GM18868 (cell line): ENCODE measurements at regions not wholly inside any gene's neighbourhood (a gene's known extent, or its start where the extent isn't known, plus 50 kb on each side); places are given as distances from the start of the nearest gene placed in this dataset.

Experiments used
- ATAC-seq: cut with Tn5 transposase; IDR thresholded peaks from one replicate; pipeline ENCODE4 v1.9.1; 2021; ENCODE audit warnings: mild to moderate bottlenecking, moderate library complexity; ENCODE audit not compliant: unreplicated experiment

DNA sequence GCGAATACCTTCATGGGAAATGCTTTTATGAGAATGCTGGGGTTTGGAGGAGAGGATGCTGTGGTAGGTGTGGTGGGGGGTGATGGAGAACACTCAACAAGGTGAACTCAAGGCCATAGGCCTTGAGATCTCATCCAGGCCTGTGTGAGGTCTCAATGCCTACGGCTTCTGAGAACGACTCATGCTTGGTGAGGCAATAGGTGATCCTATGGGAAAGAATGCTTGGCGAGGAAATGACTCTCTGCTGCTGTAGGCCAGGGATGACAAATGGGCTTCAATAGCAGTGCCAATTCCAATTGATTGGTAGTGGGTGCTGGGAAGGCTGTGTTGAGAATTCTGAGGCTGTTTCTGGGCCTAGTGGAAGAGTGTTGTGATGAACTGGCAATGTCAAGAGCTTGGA lies 280.2 kb upstream of the CLINT1 start:
- ATAC-seq = no peak

DNA sequence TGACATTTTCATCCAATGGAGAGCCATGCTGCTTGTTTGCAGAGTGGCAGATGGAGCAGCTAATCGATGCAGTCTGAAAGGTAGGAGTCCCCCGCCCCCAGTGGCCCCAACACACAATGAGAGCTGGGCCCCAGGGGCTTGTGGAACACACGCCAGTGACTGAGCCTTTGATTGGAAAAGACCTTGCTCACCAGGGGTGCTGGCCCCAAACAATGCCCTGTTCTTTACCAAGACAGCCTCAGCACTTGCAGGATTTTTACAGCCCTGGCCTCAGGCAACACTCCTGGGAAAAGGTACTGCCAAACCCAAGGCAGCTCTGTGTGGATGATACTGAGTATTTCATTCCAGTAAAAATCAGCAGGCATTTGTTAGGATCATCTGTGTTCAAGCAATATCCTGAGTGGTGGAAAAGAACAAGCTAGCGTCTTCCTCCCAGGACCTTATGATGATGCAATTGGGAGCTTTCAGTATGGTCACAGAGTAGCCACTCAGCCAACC lies 276.8 kb upstream of the CLINT1 start:
- no peak for ATAC-seq

DNA sequence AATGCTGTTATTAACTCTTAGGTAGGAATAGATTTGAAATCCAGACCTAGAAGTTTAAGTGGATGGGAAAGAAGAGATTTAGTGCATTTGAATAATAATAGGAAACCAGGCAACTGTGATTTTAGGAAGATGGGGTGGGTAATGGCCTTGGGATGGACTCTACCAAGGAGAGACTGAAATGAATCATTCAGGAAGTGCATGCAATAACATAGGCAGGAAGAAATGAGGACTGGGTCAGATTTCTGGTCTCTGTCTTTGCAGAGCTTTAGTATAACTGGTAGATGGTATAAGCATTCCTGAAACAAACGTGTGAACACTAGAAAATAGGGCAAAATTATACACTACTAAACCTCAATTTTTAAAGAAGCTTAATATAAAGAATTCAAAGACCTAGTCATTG lies 274.4 kb upstream of the CLINT1 start:
- no peak for ATAC-seq

DNA sequence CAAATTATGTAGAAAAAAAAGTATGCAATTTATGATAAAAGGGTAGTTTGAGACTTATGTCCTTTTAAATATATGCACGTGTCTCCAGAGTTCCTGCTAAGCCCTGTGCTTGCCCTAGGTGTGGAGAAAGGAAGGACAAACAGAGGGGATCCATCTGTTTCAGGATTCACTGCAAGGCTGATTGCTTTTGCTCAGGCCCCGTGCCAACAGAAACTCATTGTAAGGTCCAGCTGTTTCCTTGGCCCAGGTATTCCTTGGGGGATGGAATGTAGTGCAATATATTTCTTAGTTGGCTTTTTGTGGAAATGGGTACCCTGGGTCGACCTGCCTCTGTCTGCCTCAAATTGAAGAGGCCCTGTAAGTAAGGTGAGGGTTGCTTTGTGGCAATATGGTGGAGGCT lies 268.6 kb upstream of the CLINT1 start:
- ATAC-seq = no peak

DNA sequence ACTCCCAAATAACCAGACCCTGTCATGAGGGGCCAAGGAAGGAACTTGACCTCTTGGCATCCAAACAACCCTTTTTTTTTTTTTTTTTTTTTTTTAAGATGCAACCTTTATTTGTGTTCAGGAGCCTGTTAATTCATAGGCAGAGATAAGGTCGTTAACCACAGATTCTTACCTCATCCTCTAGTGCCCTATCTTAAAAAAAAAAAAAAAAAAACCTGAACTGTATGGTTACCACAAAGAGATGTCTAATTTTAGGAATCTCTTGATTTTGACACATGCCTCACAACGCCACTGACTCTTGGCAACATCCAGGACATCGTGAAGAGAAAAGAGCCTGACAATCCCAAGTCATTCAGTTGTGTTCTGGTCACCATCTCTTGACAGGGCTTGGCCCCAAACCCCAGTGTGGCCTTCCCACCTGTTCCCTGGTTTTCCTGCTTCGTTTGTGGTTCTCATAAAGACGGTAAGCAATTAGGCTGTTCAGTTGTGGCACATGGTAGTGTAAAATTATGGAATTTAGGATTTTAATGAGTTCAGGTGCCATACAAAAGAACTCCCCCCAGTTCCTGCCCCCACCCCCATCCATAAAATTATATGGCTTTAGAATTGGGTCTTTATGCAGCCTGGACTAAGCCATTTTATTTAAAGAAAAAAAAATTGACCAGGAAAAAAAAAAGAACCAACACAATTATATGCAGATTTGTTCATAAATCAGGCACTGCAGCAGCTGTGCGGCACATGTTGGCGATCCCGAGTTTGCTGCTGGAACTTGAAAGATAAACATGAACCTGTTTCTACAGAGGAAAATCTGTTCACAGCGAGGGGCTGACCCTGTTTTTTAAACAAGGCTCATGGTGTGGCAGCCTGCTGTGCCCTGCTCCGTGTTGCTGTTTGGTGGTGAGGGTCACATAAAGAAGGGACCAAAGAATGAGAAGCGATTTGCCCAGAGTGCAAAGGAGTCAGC lies 267.8 kb upstream of the CLINT1 start:
- no peak for ATAC-seq

DNA sequence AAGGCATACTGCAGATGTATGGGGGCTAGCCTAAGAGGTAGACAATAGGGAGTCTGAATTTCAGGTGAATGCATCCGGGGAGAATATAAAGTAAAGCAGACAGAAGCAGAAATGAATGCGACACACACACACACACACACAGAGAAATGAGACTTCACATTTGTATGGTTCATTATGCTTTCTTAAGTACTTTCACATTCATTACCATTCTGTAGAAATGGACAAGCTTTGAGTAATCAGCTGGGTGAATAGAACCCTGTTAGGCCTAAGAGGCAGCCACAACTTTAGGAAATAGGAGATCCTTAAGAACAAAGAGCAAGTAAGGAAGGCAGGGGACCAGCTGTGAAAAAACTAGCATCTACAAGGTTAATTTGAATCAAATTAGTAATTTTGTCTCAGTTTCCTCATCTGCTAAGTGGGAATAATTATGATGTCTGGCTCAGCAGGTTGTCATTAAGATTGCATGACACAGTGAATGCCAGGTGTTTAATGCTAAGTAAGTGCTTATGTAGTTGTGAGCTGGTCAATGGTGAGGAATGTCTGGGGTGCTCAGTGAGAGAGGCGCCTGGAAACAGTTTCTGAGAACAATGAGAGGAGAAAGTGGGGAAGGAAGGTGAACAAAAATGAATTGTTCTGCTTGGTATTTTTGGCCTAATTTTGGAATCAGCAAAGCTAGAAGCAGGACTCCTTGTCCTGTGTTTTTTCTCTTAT lies 265.8 kb upstream of the CLINT1 start:
- ATAC-seq = no peak

DNA sequence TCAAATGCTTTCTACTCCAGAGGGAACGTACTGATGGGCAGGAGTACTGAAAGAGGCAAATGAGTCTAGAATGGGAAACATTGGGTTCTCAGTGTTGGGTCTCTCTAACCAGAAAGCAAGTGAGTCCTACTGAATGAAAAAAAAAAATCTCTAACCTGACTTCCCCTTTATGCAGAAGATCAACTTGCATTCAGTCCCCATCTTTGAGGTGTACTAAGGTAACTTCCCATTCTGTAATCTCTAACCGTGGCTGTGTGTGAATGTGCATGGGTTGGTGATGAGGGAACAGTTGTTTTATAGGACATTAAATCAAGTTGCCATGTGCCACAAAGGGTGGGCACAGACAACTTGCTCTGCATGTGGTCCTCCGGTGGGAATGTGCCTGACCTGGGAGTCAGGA lies 264.6 kb upstream of the CLINT1 start:
- ATAC-seq = no peak

DNA sequence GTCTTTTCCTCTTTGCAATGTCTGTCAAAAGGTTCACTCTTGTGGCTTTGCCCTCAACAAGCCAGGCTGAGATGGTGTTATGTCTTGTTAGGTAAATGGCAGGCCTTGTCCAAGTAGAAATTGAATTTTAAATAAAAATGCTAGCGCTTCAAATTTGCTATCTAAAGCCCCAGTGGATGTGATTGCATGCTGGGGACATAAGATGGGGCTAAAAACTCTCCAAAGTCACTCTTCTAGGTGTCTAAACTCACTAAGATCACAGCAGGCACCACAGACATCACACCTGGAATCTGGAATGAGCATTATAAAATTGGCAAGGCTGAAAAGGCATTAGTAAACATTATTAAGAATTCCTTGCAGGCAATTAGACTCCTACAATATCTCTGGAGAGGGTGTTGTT lies 262.7 kb upstream of the CLINT1 start:
- ATAC-seq = no peak

DNA sequence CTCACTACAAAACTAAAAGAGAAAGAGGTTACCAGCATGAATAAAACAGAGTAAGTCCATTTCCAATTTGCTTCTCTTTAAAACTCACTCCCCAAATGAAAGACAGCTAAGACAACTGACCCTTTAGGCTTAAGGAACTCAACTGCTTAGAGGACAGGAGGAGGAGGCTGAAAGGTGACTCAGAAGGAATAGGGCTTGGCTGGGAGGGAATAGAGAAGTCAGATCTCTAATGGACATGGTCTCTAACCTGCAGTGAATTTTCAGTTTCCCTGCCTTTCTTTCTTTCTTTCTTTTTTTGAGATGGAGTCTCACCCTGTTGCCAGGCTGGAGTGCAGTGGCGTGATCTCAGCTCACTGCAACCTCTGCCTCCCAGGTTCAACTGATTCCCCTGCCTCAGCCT lies 261.8 kb upstream of the CLINT1 start:
- ATAC-seq = no peak

DNA sequence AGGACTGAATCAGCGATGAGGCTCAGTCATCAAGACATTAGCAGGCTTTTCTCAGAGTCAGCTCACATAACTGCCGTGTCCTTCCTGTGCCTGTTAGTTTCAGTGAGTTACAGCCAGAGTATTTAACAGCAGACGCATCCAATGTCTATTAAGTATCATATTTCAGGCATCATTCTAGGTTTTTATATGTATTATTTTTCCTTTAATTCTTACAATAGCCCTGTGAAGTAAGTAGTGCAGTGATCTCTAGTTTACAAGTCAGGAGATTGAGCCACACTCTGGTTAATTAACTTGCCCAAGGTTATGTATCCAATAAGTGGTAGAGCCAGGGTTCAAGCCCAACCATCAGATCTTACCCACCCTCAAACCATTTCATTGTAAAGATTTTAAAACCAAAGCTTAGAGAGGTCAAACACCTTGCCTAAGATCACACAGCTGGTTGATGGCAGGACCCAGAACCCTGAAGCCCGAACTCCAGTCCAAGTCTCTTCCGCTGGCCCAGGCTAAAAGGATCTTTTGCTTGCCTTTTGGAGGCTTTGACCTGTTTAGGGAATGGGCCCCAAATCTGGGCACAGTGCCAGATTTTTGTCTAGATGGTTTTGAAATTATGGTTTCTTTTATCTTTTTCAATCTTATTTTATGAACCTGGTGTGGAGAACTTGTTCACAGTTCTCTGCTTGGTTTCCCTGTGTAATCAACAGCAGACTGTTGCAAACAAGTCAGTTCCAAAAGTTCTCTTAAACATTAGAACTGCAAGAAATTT lies 261.2 kb upstream of the CLINT1 start:
- no peak for ATAC-seq

DNA sequence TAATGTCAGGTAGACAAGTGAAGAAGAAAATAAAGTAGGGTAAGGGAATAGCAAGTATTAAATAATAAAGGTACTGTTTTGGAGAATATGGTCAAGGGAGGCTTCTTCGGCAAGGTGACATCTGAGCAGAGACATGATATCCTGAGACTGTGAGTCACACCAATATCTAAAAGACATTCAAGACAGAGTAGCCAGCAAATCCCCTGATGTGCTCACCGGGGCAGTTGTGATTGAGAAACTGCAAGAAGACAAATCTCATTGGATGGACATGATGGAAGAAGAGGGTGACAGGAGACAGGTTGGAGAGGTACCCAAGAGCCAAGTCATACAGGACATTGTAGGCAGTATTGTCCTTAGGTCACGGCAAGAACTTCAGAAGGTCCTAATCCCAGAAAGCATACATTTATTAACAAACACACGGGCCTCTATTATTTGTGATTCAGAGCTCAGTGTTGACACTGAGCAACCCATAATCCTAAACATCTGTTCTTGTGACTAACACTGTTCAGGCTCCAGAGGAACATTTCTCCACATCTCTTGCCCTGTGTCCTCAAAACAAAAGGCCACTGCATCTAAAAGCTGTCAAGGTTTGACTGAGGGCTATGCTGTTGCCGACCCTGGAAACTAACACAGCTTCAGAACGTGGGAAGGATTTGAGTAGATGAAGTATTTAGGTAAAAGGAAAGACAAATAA lies 258.7 kb upstream of the CLINT1 start:
- ATAC-seq = no peak

DNA sequence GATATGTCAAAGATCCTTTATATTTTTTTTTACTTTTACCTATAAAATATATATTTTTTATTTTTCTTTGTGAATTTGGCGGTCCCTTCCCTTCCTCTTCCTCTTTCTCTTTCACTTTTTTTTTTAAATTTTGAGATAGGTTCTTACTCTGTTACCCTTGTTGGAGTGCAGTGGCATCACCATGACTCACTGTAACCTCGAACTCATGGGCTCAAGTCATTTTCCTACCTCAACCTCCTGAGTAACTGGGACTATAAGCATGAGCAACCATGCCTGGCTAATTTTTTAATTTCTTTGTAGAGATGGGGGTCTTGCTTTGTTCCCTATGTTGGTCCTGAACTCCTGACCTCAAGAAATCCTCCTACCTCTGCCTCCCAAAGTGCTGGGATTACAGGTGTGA lies 258.0 kb upstream of the CLINT1 start:
- no peak for ATAC-seq

DNA sequence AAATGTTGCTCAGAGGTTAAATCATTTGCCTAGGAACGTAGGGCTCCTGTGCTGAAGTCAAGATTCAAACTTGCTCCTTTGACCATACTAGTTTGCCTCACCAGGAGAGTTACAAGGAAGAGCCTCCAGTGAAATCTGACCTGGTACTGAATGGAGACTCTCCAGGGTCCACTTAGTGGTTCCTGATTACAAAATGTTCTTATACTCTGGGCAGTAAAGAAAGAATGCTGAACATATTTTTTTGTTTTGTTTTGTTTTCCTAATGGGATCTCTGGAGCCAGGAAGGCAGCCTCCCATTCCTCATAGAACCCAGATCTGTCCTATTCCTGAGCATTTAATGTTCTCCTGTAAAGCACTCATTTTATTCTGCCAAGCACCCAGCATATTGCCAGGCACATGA lies 256.5 kb upstream of the CLINT1 start:
- ATAC-seq = no peak

DNA sequence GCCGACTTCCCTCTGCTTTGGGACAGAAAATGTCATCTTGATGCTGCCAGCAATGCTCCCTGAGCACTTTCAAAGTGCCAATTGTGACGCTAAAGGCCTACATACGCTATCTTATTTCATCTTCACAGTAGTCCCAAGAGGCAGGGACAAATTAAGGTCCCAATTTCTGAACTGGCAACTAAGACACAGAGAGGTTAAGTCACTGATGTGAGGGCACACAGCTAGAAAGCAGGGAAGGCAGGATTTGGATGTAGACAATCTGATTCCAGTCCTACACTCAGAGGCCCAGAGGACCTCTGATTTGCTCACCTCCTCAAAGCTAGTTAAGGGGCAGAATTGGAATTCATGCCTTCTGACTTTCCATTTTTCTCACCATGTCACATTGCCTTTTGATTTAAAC lies 249.2 kb upstream of the CLINT1 start:
- ATAC-seq = no peak

DNA sequence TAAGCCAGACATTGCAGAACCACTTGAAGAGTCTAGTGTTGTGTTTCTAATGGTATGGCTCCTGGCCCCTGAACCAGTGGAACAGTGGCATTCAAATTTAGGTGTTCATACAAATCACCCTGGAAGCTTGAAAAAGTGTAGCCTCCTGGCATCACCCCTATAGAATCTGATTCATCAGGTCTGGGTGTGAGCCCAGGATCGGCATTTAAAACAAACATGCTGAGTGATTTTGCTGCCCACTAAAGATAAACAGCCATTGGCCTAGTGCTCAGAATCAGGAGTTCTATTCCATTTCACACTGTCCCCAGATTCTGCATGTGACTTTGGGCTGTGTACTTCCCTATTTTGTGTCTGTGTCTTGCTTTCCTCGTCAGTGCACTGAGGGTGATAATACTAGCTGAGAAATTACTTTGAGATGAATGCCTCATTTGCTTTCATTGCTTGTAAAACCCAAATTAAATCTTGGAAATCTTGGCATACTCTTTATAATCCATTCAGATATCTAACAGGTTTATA lies 241.5 kb upstream of the CLINT1 start:
- ATAC-seq = no peak

DNA sequence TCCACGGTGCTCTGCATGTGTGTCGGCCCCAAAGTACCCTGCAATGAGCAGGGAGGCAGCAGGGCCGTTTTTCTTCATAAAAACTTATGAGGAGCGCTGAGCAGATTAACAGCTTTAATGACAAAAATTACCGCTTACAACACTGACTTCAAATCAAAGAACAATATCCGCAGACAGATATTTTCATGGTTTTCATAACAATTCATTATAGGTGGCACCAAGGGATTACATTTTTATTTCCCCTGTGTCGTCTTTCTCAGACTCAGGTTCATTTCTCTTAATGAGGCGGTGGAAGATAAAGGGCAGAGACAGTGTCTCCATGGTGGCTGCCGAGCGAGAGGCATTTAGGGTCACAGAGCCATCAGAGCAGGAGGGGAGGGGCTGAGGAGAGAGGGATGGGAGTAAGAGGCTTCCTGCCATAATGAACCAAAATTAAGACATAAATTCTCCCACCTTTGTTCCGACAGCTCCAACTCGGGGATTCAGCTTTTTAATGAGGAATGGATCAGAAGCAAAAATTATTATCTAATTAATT lies 240.7 kb upstream of the CLINT1 start:
- ATAC-seq = no peak

DNA sequence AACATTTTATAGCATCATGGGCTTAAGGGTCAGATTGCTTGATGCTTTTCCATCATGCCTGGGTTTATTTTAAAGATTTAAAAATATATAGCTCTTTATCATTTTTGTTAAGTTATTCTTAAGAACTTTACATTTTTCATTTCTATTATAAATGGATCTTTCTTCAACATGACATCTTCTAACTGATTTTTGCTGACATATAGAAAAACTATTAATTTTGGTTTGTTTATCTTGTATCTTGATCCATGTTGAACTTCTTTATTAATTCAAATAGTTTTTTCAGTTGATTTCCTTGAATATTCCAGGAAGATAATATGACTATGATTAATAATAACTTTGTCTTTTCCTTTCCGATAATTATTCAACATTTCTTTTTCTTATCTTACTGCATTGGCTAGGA lies 237.9 kb upstream of the CLINT1 start:
- ATAC-seq = no peak

DNA sequence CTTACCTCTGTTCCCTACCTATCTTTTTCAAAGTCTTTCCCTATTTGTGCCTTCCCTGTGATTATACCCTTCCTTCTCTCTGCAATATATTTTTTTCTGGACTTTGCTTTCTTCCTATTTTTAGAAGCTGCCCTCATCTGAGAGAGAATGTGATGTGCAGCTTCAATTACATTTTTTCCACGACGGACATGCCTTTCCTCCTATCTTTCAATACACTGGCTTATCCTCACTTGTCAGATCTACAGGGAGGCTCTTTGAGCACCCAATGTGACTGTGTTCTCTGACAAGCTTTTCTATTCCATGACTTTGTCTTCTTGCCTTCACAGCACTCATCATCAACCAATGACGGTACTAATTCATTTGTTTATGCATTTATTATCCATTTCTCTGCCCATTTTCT lies 227.9 kb upstream of the CLINT1 start:
- no peak for ATAC-seq

DNA sequence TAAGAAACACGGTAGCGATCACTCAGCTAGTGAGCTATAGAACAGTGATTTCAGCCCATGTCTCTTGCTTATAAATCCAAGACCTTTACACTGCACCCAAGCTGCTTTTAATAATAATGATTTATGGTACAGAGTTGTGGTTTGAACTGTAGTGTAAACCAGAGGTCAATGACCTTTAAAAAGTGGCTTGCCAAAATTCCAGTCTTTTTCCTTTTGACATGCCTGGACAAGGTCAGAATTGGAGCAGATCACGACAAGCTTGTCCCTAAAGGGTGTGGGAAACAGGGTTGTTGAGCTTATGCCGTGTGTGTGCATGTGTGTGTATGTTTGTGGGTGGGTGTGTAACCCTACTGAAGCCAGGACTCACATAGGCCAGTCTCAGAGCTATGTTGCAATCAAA lies 225.3 kb upstream of the CLINT1 start:
- no peak for ATAC-seq

DNA sequence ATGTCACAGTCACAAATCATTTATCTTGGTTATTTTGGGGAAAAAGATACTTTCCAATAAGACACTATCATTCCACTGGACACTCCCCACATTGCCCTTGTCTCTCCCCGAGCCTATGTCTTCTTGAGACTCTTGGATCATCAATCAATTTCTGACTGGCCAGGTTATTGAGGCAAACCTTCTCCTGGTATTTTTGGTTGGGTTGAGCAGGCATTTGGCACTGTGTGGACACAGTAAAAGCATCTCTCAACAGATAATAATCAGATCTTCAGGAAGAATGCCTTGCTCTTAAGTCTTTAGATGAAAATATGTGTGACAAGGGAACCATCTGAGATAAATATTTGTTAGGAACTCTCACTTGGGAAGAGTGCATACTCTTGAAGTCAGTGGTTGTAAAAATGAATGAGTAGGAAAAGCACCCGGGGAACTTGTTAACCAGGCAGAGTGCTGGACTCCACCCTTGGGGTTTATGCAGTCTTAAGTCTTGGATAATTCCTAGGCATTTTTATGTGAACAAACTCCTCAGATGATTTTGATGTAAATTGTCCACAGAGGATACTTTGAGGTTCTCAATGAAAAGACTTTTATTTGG lies 223.8 kb upstream of the CLINT1 start:
- no peak for ATAC-seq
